Activated T-helper 1 cell treated with anti-CD3 and anti-CD28 coated beads, Interleukin-12 subunit alpha, Interleukin-12 subunit beta, Interleukin-2, Interleukin-4 antibody, amounts not matched to agents 30 ng/mL and 10 ng/mL and 1 ng/mL, durations not matched to agents 14 hours and 24 hours and 36 hours (primary cell): ENCODE measurements at regions not wholly inside any gene's neighbourhood (a gene's known extent, or its start where the extent isn't known, plus 50 kb on each side); places are given as distances from the start of the nearest gene placed in this dataset.
"Not testable (repeated sequence)": the region's sequence is repeated elsewhere in the genome, so short reads cannot be mapped to it uniquely, and the experiment has no call there.

Experiments
- DNase-seq: peaks from one replicate; pipeline ENCODE4 v3.0.0; 2021; ENCODE audit warnings: low spot score
- H3K27ac Mint-ChIP-seq: one replicate; pipeline ENCODE4 v1.8.0; 2021; ENCODE audit warnings: mild to moderate bottlenecking, mixed read lengths
- H3K27me3 Mint-ChIP-seq: one replicate; pipeline ENCODE4 v1.8.0; 2022; ENCODE audit warnings: mild to moderate bottlenecking, moderate library complexity, mixed read lengths; ENCODE audit not compliant: insufficient read depth
- H3K36me3 Mint-ChIP-seq: one replicate; pipeline ENCODE4 v1.8.0; 2021; ENCODE audit warnings: low read depth, mixed read lengths
- H3K4me1 Mint-ChIP-seq: one replicate; pipeline ENCODE4 v1.8.0; 2021; ENCODE audit warnings: low read depth, mixed read lengths
- H3K4me3 Mint-ChIP-seq: one replicate; pipeline ENCODE4 v1.8.0; 2021; ENCODE audit warnings: mild to moderate bottlenecking, moderate library complexity, mixed read lengths
- H3K9me3 Mint-ChIP-seq: one replicate; pipeline ENCODE4 v1.8.0; 2021; ENCODE audit warnings: mixed read lengths
- intact Hi-C: fragments of 100-400 bp; cut with micrococcal nuclease; formaldehyde crosslinking; loops from one replicate; pipeline ENCODE4 v1.15.1; 2024

GRCh38 chr13:44054525-44054924 is 174.8 kb downstream of the LACC1 start:
- Mint-ChIP-seq H3K36me3 (no peaks in the 10 kb centered on the region), H3K4me1 (peaks cover 6% of the 10 kb centered on the region), H3K9me3 (no peaks in the 10 kb centered on the region), H3K27ac (no peak overlapping the region), H3K4me3 (no peak overlapping the region), H3K27me3 (peaks cover 18% of the 10 kb centered on the region)
- intact Hi-C loops, result no loop called here
- no peak for DNase-seq

- H3K27me3 Mint-ChIP-seq, result peaks cover 18% of the 10 kb centered on the region
- H3K27ac Mint-ChIP-seq, H3K9me3 Mint-ChIP-seq, DNase-seq, intact Hi-C loops, H3K36me3 Mint-ChIP-seq, H3K4me3 Mint-ChIP-seq, H3K4me1 Mint-ChIP-seq: not testable (repeated sequence)
These were observed 176.0 kb downstream of the LACC1 start for GRCh38 chr13:44055681-44056080.

- peaks cover 6% of the 10 kb centered on the region for H3K4me1 Mint-ChIP-seq
- H3K36me3 Mint-ChIP-seq, result no peaks in the 10 kb centered on the region
- H3K4me3 Mint-ChIP-seq, result no peak overlapping the region
- no peak overlapping the region for H3K27ac Mint-ChIP-seq
- intact Hi-C loops, result no loop called here
- no peak for DNase-seq
- peaks cover 18% of the 10 kb centered on the region for H3K27me3 Mint-ChIP-seq
- no peaks in the 10 kb centered on the region for H3K9me3 Mint-ChIP-seq
These were observed 178.4 kb downstream of the LACC1 start for GRCh38 chr13:44058067-44058466.

- no peak for DNase-seq
- H3K27ac Mint-ChIP-seq, result no peak overlapping the region
- H3K9me3 Mint-ChIP-seq, result no peaks in the 10 kb centered on the region
- peaks cover 6% of the 10 kb centered on the region for H3K4me1 Mint-ChIP-seq
- H3K27me3 Mint-ChIP-seq, result peaks cover 22% of the 10 kb centered on the region
- H3K36me3 Mint-ChIP-seq, result no peaks in the 10 kb centered on the region
- H3K4me3 Mint-ChIP-seq, result no peak overlapping the region
- intact Hi-C loops, result no loop called here
These were observed 179.0 kb downstream of the LACC1 start for GRCh38 chr13:44058624-44059215.

- Mint-ChIP-seq H3K27ac (no peak overlapping the region), H3K27me3 (peaks cover 9% of the 10 kb centered on the region), H3K4me1 (no peaks in the 10 kb centered on the region), H3K4me3 (no peak overlapping the region), H3K9me3 (no peaks in the 10 kb centered on the region), H3K36me3 (no peaks in the 10 kb centered on the region)
- DNase-seq, result no peak
- intact Hi-C loops, result no loop called here
These were observed 182.2 kb downstream of the LACC1 start for GRCh38 chr13:44061876-44062275.

GRCh38 chr13:44063467-44063866 is 183.8 kb downstream of the LACC1 start:
- no peaks in the 10 kb centered on the region for H3K4me1 Mint-ChIP-seq
- no peaks in the 10 kb centered on the region for H3K36me3 Mint-ChIP-seq
- no peak for DNase-seq
- no peaks in the 10 kb centered on the region for H3K9me3 Mint-ChIP-seq
- no peak overlapping the region for H3K27ac Mint-ChIP-seq
- intact Hi-C loops, result no loop called here
- H3K4me3 Mint-ChIP-seq, result no peak overlapping the region
- H3K27me3 Mint-ChIP-seq, result peaks cover 6% of the 10 kb centered on the region

- intact Hi-C loops, result no loop called here
- no peaks in the 10 kb centered on the region for H3K36me3 Mint-ChIP-seq
- H3K4me3 Mint-ChIP-seq, result no peak overlapping the region
- H3K9me3 Mint-ChIP-seq, result no peaks in the 10 kb centered on the region
- no peak overlapping the region for H3K27ac Mint-ChIP-seq
- peaks cover 6% of the 10 kb centered on the region for H3K27me3 Mint-ChIP-seq
- no peak for DNase-seq
- no peaks in the 10 kb centered on the region for H3K4me1 Mint-ChIP-seq
These were observed 184.2 kb downstream of the LACC1 start for GRCh38 chr13:44063881-44064280.

- H3K27ac Mint-ChIP-seq, result no peak overlapping the region
- H3K4me1 Mint-ChIP-seq, result no peaks in the 10 kb centered on the region
- no peak overlapping the region for H3K4me3 Mint-ChIP-seq
- H3K36me3 Mint-ChIP-seq, result no peaks in the 10 kb centered on the region
- DNase-seq, result no peak
- H3K27me3 Mint-ChIP-seq, result peaks cover 4% of the 10 kb centered on the region
- intact Hi-C loops, result no loop called here
- H3K9me3 Mint-ChIP-seq, result no peaks in the 10 kb centered on the region
These were observed 184.7 kb downstream of the LACC1 start for GRCh38 chr13:44064357-44064756.

GRCh38 chr13:44068169-44068568 is 188.5 kb downstream of the LACC1 start:
- Mint-ChIP-seq H3K9me3 (peaks cover 14% of the 10 kb centered on the region), H3K4me1 (no peaks in the 10 kb centered on the region), H3K27me3 (peaks cover 5% of the 10 kb centered on the region), H3K4me3 (no peak overlapping the region), H3K36me3 (no peaks in the 10 kb centered on the region), H3K27ac (no peak overlapping the region)
- DNase-seq, result no peak
- intact Hi-C loops, result no loop called here

GRCh38 chr13:44068737-44069136 is 189.0 kb downstream of the LACC1 start:
- intact Hi-C loops, result no loop called here
- Mint-ChIP-seq H3K4me3 (no peak overlapping the region), H3K27ac (no peak overlapping the region), H3K27me3 (peaks cover 1% of the 10 kb centered on the region), H3K4me1 (no peaks in the 10 kb centered on the region), H3K36me3 (no peaks in the 10 kb centered on the region), H3K9me3 (peaks cover 14% of the 10 kb centered on the region)
- DNase-seq, result no peak

- peaks cover 14% of the 10 kb centered on the region for H3K9me3 Mint-ChIP-seq
- peaks cover 3% of the 10 kb centered on the region for H3K27me3 Mint-ChIP-seq
- no peak overlapping the region for H3K27ac Mint-ChIP-seq
- no peak for DNase-seq
- no peaks in the 10 kb centered on the region for H3K4me1 Mint-ChIP-seq
- intact Hi-C loops, result no loop called here
- no peaks in the 10 kb centered on the region for H3K36me3 Mint-ChIP-seq
- no peak overlapping the region for H3K4me3 Mint-ChIP-seq
These were observed 192.8 kb downstream of the LACC1 start for GRCh38 chr13:44072536-44072935.

- H3K4me1 Mint-ChIP-seq, result no peaks in the 10 kb centered on the region
- H3K4me3 Mint-ChIP-seq, result no peak overlapping the region
- peaks cover 6% of the 10 kb centered on the region for H3K27me3 Mint-ChIP-seq
- intact Hi-C loops, result no loop called here
- no peak overlapping the region for H3K27ac Mint-ChIP-seq
- no peaks in the 10 kb centered on the region for H3K36me3 Mint-ChIP-seq
- no peak for DNase-seq
- peaks cover 14% of the 10 kb centered on the region for H3K9me3 Mint-ChIP-seq
These were observed 194.9 kb downstream of the LACC1 start for GRCh38 chr13:44074611-44075010.

GRCh38 chr13:44075113-44075512 is 195.4 kb downstream of the LACC1 start:
- no peak for DNase-seq
- Mint-ChIP-seq H3K4me1 (no peaks in the 10 kb centered on the region), H3K27me3 (peaks cover 6% of the 10 kb centered on the region), H3K9me3 (peaks cover 14% of the 10 kb centered on the region), H3K4me3 (no peak overlapping the region), H3K36me3 (no peaks in the 10 kb centered on the region), H3K27ac (no peak overlapping the region)
- intact Hi-C loops, result no loop called here

- Mint-ChIP-seq H3K4me3 (no peak overlapping the region), H3K36me3 (no peaks in the 10 kb centered on the region), H3K27ac (no peak overlapping the region), H3K9me3 (no peaks in the 10 kb centered on the region), H3K27me3 (peaks cover 4% of the 10 kb centered on the region), H3K4me1 (no peaks in the 10 kb centered on the region)
- no peak for DNase-seq
- intact Hi-C loops, result no loop called here
These were observed 199.2 kb downstream of the LACC1 start for GRCh38 chr13:44078806-44079376.
